AG09319 (cell line): ENCODE measurements at regions not wholly inside any gene's neighbourhood (a gene's known extent, or its start where the extent isn't known, plus 50 kb on each side); places are given as distances from the start of the nearest gene placed in this dataset.

ENCODE experiments used
- DNase-seq: peaks from one replicate; pipeline ENCODE4 v3.0.0-alpha.2; 2010; ENCODE audit warnings: low read depth; ENCODE audit errors: extremely low read depth
- TF ChIP-seq, protein P1 (sequence below): IDR thresholded peaks from 2 replicates; pipeline ENCODE4 v1.5.1; 2011; ENCODE audit warnings: low read depth, mild to moderate bottlenecking, inconsistent platforms, low read length, moderate library complexity

DNA sequence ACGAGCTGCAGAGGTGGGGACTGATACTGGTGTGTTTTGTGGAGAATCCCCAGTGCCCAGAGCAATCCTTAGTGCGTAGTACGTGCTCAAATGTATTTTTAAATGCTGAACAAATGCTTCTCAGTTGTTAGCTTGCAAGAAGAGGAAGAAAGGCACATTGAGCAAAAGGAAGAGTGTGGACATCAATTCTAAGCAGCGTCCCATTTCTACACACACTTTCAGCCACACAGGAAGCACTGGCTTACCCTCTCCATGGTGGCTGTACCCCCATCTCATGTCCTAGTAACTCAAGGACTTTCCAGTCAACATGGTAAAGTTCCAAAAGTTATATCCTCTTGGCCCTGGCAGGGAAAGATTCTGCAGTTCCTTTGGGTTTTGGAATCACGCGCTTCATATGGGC, 98.8 kb upstream of the NXT1 start:
- TF ChIP-seq, protein P1, sequence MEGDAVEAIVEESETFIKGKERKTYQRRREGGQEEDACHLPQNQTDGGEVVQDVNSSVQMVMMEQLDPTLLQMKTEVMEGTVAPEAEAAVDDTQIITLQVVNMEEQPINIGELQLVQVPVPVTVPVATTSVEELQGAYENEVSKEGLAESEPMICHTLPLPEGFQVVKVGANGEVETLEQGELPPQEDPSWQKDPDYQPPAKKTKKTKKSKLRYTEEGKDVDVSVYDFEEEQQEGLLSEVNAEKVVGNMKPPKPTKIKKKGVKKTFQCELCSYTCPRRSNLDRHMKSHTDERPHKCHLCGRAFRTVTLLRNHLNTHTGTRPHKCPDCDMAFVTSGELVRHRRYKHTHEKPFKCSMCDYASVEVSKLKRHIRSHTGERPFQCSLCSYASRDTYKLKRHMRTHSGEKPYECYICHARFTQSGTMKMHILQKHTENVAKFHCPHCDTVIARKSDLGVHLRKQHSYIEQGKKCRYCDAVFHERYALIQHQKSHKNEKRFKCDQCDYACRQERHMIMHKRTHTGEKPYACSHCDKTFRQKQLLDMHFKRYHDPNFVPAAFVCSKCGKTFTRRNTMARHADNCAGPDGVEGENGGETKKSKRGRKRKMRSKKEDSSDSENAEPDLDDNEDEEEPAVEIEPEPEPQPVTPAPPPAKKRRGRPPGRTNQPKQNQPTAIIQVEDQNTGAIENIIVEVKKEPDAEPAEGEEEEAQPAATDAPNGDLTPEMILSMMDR = no peak

GRCh38 chr20:23249541-23249940, 101.0 kb upstream of the NXT1 start:
- TF ChIP-seq, protein P1 = no peak

More for the DNA sequence above, 98.8 kb upstream of the NXT1 start:
- no peak for DNase-seq

GRCh38 chr20:23248461-23248882, 102.1 kb upstream of the NXT1 start:
- DNase-seq = no peak
- TF ChIP-seq, protein P1 = no peak

More at GRCh38 chr20:23249541-23249940, 101.0 kb upstream of the NXT1 start:
- no peak for DNase-seq

DNA sequence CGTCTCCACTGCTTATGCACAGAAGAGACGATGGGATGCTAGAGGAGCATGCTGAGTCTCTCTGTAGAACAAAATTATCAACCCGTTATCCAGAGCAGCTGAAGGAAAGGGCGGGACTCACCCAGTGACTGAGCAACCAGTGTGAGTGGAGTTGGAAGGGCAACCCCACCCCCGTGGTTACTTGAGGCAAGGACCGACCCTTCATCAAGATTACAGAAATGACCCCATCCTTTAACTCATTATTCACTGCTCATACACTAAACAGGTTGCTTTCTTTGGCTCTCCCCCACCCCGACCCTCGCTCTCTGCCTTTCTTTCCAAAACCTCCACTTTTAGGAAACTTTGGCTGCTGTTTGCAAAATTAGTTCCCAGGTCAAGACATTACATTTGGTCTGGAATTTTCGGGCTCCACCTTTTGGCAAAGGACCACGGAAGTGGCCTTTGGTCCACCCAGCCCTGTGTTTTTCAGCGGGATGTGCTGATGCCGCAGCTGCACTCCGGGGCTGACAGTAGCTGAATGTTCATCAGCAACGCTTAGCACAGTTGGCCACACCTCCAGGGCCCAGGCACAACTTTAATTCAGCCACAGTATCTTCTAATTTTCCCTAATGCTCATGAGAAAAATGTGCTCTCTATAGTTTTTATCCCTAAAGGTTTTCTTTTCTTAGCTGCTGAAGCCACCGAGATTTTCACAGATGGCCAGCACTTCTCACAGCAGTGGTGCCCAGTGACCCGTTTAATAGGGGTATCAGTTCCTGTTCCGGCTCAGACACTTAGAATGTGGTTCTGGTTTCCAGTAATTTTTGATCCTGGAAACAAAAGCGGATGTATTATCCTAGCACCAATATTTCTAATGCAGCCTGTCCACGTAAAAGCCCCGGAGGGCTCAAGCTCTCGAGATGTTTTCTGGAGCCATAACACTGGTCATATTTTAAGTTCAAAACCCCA, 103.6 kb upstream of the NXT1 start:
- DNase-seq = no peak
- TF ChIP-seq, protein P1 = no peak

GRCh38 chr20:23245553-23246181, 104.9 kb upstream of the NXT1 start:
- DNase-seq = no peak
- TF ChIP-seq, protein P1 = peak; percentile 67

DNA sequence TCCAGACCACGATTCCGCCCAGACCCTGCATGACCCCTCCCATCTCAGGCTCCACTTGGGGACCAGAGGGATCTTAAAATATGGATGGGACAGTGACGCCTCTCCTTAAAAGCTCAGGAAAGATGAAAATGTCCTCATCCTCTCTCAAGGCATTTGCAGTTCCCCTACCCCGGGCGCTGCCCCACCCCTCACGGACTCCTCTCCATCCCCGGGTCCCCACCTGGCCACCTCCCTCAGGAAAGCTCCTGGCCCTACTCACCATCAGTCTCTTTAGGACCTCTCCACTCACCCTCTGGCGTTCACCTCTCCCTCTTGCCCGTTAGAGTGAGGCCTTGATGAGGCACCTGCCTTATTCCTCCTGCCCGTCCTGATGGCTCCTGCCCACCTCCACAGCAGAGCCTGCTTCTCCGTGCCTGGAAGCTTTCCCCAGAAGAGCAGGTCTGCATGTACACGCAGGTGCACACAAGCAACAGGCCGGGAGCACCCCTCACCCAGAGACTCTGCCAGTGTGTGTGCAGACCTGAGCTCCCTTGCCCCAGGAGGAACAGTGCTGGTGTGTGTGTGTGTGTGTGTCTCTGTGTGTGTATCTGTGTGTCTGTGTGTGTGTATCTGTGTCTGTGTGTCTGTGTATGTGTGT, 105.6 kb upstream of the NXT1 start:
- DNase-seq = no peak
- TF ChIP-seq, protein P1 = no peak
